ENCODE measurements at regions not wholly inside any gene's neighbourhood (a gene's known extent, or its start where the extent isn't known, plus 50 kb on each side); places are given as distances from the start of the nearest gene placed in this dataset.

DNA sequence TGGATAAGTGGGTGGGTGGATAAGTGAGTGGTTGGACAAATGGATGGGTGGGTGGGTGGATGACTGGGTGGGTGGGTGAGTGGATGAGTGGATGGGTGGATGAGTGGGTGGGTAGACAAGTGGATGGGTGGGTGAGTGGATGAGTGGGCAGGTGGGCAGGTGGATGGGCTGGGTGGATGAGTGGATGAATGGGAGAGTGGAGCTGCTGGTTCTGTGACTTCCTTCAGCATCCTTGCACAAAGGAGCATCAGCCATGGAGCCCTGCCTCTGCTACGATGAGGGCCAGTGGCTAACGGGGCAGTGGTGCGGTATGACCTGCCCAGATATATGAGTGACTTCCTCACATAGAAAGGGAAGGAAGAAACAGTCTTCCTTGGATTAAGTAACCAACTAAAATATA, 398.7 kb upstream of the IRX4 start:
- Histone ChIP-seq H3K4me3 (replicated peaks in 1 of 3; ENCODE audit: insufficient read depth in 1 of 3, low read depth in 1 of 3, low read length in 3 of 3) (no peak overlapping the region), H3K9me3 (replicated peaks; ENCODE audit: control insufficient read depth, insufficient read depth, low read length) (peaks cover 8% of the 10 kb centered on the region), H3K79me2 (ENCODE audit: control insufficient read depth, insufficient read depth, low read length) (no peaks in the 10 kb centered on the region), H2AFZ (ENCODE audit: low read depth, low read length) (no peak overlapping the region), H3K9me1 (replicated peaks; ENCODE audit: control insufficient read depth, extremely low read depth, insufficient read depth, low read length) (no peaks in the 10 kb centered on the region), H4K20me1 (replicated peaks; ENCODE audit: control insufficient read depth, extremely low read depth, insufficient read depth, low read length) (no peaks in the 10 kb centered on the region), H3K36me3 (ENCODE audit: control insufficient read depth in 2 of 2, extremely low read depth in 1 of 2, insufficient read depth in 2 of 2, low read length in 2 of 2) (no peaks in the 10 kb centered on the region), H3K9ac (replicated peaks; ENCODE audit: extremely low read depth, insufficient read depth, low read length) (no peak overlapping the region), H3K4me1 (ENCODE audit: control insufficient read depth, extremely low read depth, insufficient read depth, low read length) (no peaks in the 10 kb centered on the region), H3K27me3 (ENCODE audit: control insufficient read depth in 2 of 2, insufficient read depth in 2 of 2, low read length in 2 of 2) (no peaks in the 10 kb centered on the region), H3K4me2 (ENCODE audit: insufficient read depth, low read length) (no peak overlapping the region), H3K27ac (ENCODE audit: insufficient read depth, low read depth, low read length) (no peak overlapping the region)
- intact Hi-C loops (cut with micrococcal nuclease) = no loop called here
- DNase-seq (ENCODE audit: low read depth, low spot score) (no peak), FAIRE-seq (no peak)
- ChIA-PET CTCF (no interaction called here), POLR2A (no interaction called here)
- no peak for TF ChIP-seq EZH2 (IDR thresholded peaks at IDR 0.05; ENCODE audit: borderline replicate concordance, low read depth, low read length, severe bottlenecking)
- dilution Hi-C loops (cut with MboI; ENCODE audit: extremely low pct_ligation_motif_present, low sequenced_read_pairs) = no loop called here
- no TSS peak for BruUV-seq (replicated peaks)

DNA sequence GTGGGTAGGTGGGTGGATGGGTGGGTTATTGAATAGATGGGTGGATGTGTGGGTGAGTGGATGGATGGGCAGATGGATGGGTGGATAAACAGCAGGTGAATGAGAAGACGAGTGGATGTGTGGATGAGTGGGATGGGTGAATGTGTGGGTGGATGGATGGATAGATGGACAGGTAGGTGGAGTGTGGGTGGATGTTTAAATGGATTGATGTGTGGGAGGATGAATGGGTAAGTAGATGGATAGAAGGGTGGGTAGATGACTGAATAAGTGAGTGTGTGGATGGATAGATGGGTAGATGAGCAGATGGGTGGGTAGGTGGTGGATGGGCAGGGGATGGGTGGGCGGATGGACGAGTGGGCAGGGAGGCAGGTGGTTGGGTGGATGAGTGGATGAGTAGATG, 397.6 kb upstream of the IRX4 start:
- no peak overlapping the region for H3K4me2 ChIP-seq (ENCODE audit: insufficient read depth, low read length)
- ChIA-PET CTCF (no interaction called here), POLR2A (no interaction called here)
- H3K4me1 ChIP-seq (ENCODE audit: control insufficient read depth, extremely low read depth, insufficient read depth, low read length) = no peaks in the 10 kb centered on the region
- no peaks in the 10 kb centered on the region for H4K20me1 ChIP-seq (replicated peaks; ENCODE audit: control insufficient read depth, extremely low read depth, insufficient read depth, low read length)
- DNase-seq (ENCODE audit: low read depth, low spot score) (no peak), FAIRE-seq (no peak)
- no peaks in the 10 kb centered on the region for H3K36me3 ChIP-seq (ENCODE audit: control insufficient read depth in 2 of 2, extremely low read depth in 1 of 2, insufficient read depth in 2 of 2, low read length in 2 of 2)
- H3K4me3 ChIP-seq (replicated peaks in 1 of 3; ENCODE audit: insufficient read depth in 1 of 3, low read depth in 1 of 3, low read length in 3 of 3) = no peak overlapping the region
- H2AFZ ChIP-seq (ENCODE audit: low read depth, low read length) = no peak overlapping the region
- no TSS peak for BruUV-seq (replicated peaks)
- no peaks in the 10 kb centered on the region for H3K79me2 ChIP-seq (ENCODE audit: control insufficient read depth, insufficient read depth, low read length)
- H3K9me1 ChIP-seq (replicated peaks; ENCODE audit: control insufficient read depth, extremely low read depth, insufficient read depth, low read length) = no peaks in the 10 kb centered on the region
- H3K9ac ChIP-seq (replicated peaks; ENCODE audit: extremely low read depth, insufficient read depth, low read length) = no peak overlapping the region
- H3K27me3 ChIP-seq (ENCODE audit: control insufficient read depth in 2 of 2, insufficient read depth in 2 of 2, low read length in 2 of 2) = no peaks in the 10 kb centered on the region
- intact Hi-C loops (cut with micrococcal nuclease) = no loop called here
- dilution Hi-C loops (cut with MboI; ENCODE audit: extremely low pct_ligation_motif_present, low sequenced_read_pairs) = no loop called here
- no peak overlapping the region for H3K27ac ChIP-seq (ENCODE audit: insufficient read depth, low read depth, low read length)
- TF ChIP-seq, protein P1, sequence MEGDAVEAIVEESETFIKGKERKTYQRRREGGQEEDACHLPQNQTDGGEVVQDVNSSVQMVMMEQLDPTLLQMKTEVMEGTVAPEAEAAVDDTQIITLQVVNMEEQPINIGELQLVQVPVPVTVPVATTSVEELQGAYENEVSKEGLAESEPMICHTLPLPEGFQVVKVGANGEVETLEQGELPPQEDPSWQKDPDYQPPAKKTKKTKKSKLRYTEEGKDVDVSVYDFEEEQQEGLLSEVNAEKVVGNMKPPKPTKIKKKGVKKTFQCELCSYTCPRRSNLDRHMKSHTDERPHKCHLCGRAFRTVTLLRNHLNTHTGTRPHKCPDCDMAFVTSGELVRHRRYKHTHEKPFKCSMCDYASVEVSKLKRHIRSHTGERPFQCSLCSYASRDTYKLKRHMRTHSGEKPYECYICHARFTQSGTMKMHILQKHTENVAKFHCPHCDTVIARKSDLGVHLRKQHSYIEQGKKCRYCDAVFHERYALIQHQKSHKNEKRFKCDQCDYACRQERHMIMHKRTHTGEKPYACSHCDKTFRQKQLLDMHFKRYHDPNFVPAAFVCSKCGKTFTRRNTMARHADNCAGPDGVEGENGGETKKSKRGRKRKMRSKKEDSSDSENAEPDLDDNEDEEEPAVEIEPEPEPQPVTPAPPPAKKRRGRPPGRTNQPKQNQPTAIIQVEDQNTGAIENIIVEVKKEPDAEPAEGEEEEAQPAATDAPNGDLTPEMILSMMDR (IDR thresholded peaks at IDR 0.05; ENCODE audit: extremely low read depth in 1 of 2, insufficient read depth in 1 of 2, low read depth in 1 of 2, low read length in 2 of 2) = no peak
- TF ChIP-seq FOS (IDR thresholded peaks at IDR 0.05; ENCODE audit: borderline replicate concordance, insufficient read depth, low read length) (no peak), MYC (IDR thresholded peaks at IDR 0.05; ENCODE audit: low read depth, low read length) (no peak), JUN (IDR thresholded peaks at IDR 0.05; ENCODE audit: borderline replicate concordance, insufficient read depth, insufficient read length, low read depth) (no peak), EZH2 (IDR thresholded peaks at IDR 0.05; ENCODE audit: borderline replicate concordance, low read depth, low read length, severe bottlenecking) (no peak), GATA2 (IDR thresholded peaks at IDR 0.05; ENCODE audit: insufficient read depth, insufficient read length, low read depth, low read length) (no peak), POLR2A (IDR thresholded peaks at IDR 0.05; ENCODE audit: low read depth, low read length) (no peak), POLR2AphosphoS5 (IDR thresholded peaks at IDR 0.05; ENCODE audit: insufficient read depth, low read depth, low read length) (no peak)
- TF ChIP-seq, protein P2, sequence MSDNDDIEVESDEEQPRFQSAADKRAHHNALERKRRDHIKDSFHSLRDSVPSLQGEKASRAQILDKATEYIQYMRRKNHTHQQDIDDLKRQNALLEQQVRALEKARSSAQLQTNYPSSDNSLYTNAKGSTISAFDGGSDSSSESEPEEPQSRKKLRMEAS (IDR thresholded peaks at IDR 0.05; ENCODE audit: insufficient read depth, insufficient read length) = no peak
- peaks cover 8% of the 10 kb centered on the region for H3K9me3 ChIP-seq (replicated peaks; ENCODE audit: control insufficient read depth, insufficient read depth, low read length)

All from endothelial cell of umbilical vein (primary cell).